ENCODE measurements at regions not wholly inside any gene's neighbourhood (a gene's known extent, or its start where the extent isn't known, plus 50 kb on each side); places are given as distances from the start of the nearest gene placed in this dataset.

DNA sequence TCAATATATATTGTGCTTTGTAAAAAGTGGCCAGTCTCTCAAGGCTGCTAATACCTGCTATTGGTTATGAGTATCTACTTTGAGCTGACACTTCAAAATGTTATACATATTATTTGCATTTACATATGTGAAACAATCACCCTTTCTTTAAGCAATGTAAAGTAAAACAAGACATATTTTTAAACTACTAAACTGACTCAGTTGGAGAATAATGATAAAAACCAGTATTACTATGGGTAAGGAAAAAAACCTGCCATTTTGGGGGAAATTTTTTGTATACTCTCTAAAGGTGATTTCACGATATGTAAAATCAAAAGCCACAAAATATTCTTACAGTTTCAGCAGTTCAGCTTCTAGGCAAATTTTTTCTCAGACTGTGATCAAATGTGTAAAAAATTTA, 232.3 kb downstream of the PRL start:
- DNase-seq: no peak
- Histone ChIP-seq H3K27ac (no peak overlapping the region), H3K36me3 (replicated peaks) (no peaks in the 10 kb centered on the region), H3K27me3 (replicated peaks) (no peaks in the 10 kb centered on the region), H3K4me3 (ENCODE audit: low read depth, low read length) (no peak overlapping the region)
- in situ Hi-C loops (cut with HindIII; ENCODE audit: low pct_ligation_motif_present, low sequenced_read_pairs): no loop called here
- TF ChIP-seq, protein P1, sequence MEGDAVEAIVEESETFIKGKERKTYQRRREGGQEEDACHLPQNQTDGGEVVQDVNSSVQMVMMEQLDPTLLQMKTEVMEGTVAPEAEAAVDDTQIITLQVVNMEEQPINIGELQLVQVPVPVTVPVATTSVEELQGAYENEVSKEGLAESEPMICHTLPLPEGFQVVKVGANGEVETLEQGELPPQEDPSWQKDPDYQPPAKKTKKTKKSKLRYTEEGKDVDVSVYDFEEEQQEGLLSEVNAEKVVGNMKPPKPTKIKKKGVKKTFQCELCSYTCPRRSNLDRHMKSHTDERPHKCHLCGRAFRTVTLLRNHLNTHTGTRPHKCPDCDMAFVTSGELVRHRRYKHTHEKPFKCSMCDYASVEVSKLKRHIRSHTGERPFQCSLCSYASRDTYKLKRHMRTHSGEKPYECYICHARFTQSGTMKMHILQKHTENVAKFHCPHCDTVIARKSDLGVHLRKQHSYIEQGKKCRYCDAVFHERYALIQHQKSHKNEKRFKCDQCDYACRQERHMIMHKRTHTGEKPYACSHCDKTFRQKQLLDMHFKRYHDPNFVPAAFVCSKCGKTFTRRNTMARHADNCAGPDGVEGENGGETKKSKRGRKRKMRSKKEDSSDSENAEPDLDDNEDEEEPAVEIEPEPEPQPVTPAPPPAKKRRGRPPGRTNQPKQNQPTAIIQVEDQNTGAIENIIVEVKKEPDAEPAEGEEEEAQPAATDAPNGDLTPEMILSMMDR (IDR thresholded peaks at IDR 0.05; ENCODE audit: low read depth, low read length, missing control alignments): no peak

DNA sequence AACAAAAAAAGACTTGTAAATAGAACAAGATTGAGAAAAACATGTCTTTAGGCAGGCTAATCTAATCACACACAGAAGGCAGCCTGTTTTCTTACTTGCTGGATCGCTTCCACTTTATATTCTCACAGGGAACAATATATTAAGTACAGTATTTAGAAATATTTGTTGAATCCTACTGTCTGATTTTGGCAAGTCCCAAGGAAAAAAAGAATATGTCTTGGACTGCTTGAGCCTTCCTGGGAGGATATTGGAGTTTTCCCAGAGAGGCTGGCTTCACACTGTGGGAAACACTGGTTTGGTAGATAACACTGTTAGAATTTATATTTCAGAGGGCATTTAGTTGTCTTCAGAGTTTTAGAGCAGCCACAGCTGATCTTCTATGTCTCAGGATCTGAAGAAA, 229.7 kb downstream of the PRL start:
- no peak overlapping the region for H3K4me3 ChIP-seq (ENCODE audit: low read depth, low read length)
- in situ Hi-C loops (cut with HindIII; ENCODE audit: low pct_ligation_motif_present, low sequenced_read_pairs): no loop called here
- no peak overlapping the region for H3K27ac ChIP-seq
- H3K27me3 ChIP-seq (replicated peaks): no peaks in the 10 kb centered on the region
- DNase-seq: no peak
- H3K36me3 ChIP-seq (replicated peaks): no peaks in the 10 kb centered on the region
- TF ChIP-seq, protein P1 (IDR thresholded peaks at IDR 0.05; ENCODE audit: low read depth, low read length, missing control alignments): no peak

DNA sequence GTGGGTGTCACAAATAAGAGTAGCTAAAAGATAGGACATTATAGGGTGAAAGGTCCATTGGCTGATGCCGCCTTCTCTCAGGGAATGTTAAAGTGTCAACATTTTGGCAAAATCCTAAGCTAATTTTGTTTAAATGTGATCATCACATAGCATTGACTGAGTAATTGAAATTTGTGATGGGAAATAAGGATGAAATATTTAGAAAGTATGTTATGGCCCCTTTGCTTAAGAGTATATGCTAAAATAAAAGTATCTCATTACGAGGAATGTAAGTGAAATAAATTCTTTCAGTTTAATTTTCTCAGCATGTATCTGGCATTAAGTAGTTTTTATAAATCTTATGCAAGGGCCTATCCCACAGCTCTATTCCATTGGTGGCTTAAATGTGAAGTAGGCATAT, 229.2 kb downstream of the PRL start:
- TF ChIP-seq, protein P1 (IDR thresholded peaks at IDR 0.05; ENCODE audit: low read depth, low read length, missing control alignments): no peak
- H3K27ac ChIP-seq: no peak overlapping the region
- in situ Hi-C loops (cut with HindIII; ENCODE audit: low pct_ligation_motif_present, low sequenced_read_pairs): no loop called here
- no peaks in the 10 kb centered on the region for H3K36me3 ChIP-seq (replicated peaks)
- no peaks in the 10 kb centered on the region for H3K27me3 ChIP-seq (replicated peaks)
- H3K4me3 ChIP-seq (ENCODE audit: low read depth, low read length): no peak overlapping the region
- no peak for DNase-seq

DNA sequence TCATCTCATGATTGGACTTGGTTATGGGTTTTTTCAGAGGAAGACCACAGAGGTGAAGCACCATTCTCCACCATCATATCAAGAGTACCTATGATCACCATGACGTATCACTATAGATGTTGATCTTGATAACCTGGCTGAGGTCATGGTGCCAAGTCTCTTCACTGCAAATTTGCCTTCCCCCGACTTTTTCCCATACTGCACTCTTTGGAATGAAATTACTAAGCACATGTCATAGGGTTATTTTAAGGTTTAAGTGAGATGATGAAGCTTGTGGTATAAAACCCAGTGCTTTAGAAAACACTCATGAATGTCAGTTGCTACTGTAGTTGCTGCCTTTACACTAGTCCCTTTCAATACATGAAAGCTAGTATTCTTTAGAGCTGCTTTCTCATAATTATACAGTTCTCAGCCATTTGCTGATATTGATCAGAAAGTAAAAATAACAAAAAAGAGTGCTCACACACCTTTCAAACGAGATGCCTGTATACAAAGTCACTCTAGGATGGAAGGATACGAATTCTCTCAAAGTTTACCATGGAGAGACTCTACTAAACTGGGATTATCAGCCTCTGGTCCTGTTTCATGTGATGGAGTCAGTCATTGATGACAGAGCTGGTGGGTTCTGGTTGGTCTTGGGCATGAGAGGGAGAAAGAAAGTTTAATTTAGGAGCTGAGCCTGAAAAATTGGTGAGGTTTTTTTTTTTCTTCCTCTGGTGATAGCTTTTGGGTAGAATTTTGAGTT, 228.1 kb downstream of the PRL start:
- TF ChIP-seq, protein P1 (IDR thresholded peaks at IDR 0.05; ENCODE audit: low read depth, low read length, missing control alignments): no peak
- DNase-seq: no peak
- Histone ChIP-seq H3K4me3 (ENCODE audit: low read depth, low read length) (no peak overlapping the region), H3K36me3 (replicated peaks) (no peaks in the 10 kb centered on the region), H3K27ac (no peak overlapping the region), H3K27me3 (replicated peaks) (no peaks in the 10 kb centered on the region)
- in situ Hi-C loops (cut with HindIII; ENCODE audit: low pct_ligation_motif_present, low sequenced_read_pairs): no loop called here

DNA sequence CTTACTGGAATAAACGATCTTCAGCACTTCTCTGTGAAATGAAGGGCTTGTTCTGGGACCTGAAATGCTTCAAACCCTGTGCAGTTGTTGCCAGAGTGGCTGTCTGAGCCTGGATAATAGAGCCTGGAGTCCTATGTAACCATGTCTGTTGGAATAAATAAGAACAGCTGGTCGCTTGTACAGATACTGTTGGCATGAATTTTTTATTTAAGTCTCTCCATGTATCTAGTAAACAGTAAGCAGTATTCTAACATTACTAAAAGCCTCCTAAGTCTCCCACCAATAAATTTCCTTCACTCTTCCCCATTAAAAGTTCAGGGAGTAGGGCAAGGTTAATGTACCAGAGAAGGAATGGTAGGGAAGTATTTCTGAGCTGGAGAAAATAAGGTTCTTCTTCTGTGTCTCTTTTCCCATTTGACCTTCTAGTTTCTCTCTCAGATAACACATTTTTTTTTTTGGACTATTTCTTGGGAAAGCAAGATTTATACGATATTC, 227.5 kb downstream of the PRL start:
- DNase-seq: no peak
- TF ChIP-seq, protein P1 (IDR thresholded peaks at IDR 0.05; ENCODE audit: low read depth, low read length, missing control alignments): no peak
- Histone ChIP-seq H3K36me3 (replicated peaks) (no peaks in the 10 kb centered on the region), H3K27me3 (replicated peaks) (no peaks in the 10 kb centered on the region), H3K4me3 (ENCODE audit: low read depth, low read length) (no peak overlapping the region), H3K27ac (no peak overlapping the region)
- in situ Hi-C loops (cut with HindIII; ENCODE audit: low pct_ligation_motif_present, low sequenced_read_pairs): no loop called here

Measured in brain microvascular endothelial cell (primary cell).